HG03469 (cell line): ENCODE measurements at regions not wholly inside any gene's neighbourhood (a gene's known extent, or its start where the extent isn't known, plus 50 kb on each side); places are given as distances from the start of the nearest gene placed in this dataset.

Experiments used
- ATAC-seq: cut with Tn5 transposase; IDR thresholded peaks from one replicate; pipeline ENCODE4 v1.9.1; 2021; ENCODE audit warnings: mild to moderate bottlenecking, moderate library complexity, moderate number of reproducible peaks; ENCODE audit not compliant: unreplicated experiment

DNA sequence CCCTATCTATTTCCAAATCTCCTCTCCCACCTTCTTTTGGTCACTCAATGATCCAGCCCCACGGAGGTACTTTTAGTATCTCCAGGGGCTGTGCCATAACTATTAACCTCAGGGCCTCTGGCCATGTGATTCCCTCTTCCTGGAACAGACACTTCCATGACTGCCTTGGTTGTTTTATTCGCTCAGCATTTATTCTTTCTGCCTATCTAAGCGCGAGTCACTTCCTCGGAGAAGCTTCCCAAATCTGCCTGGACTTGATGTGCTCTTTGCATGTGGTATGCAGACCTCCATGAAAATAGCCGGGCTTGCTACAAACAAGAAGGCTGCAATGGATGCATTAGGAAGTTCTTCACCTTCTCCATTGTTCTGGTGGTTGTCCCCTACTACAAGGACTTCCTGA, 939.0 kb upstream of the TMEM132C start:
- no peak for ATAC-seq

DNA sequence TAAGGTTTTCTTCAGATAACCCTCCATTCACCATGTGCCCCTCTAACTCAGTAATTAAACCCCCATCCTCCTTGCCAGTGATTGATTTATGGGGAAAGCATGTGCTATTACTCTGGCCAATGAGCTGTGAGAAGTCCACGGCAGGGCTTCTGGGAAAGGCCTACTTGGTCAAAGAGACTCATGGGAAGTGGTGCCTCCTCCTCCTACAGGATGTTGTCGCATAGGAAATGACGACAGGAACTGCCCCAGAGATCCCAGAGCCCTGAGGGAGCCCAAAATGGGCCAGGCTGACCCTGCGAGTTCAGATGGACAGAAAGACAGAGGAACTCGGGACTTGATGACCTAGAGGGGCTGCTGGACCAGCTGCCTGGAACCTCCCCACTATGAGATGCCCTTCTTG, 938.1 kb upstream of the TMEM132C start:
- ATAC-seq: no peak

DNA sequence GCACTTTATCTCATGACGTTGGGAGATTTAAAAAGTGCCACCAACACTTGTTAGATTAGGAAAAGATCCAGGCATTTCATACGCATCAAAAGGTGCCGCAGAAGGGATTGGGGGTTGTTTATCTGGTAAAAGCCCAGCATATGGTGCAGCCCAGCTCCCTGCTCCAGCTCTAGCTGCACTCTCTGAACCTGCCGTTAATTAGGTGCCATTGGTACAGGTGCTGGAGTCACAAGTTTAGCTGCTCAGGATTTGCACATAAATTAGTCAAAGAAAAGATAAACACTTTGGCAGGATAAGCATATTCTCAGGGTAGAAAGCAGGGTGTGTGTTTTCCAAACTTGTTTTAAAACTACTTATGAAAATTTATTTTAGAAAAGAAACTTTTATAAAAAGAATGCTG, 932.6 kb upstream of the TMEM132C start:
- ATAC-seq: no peak

DNA sequence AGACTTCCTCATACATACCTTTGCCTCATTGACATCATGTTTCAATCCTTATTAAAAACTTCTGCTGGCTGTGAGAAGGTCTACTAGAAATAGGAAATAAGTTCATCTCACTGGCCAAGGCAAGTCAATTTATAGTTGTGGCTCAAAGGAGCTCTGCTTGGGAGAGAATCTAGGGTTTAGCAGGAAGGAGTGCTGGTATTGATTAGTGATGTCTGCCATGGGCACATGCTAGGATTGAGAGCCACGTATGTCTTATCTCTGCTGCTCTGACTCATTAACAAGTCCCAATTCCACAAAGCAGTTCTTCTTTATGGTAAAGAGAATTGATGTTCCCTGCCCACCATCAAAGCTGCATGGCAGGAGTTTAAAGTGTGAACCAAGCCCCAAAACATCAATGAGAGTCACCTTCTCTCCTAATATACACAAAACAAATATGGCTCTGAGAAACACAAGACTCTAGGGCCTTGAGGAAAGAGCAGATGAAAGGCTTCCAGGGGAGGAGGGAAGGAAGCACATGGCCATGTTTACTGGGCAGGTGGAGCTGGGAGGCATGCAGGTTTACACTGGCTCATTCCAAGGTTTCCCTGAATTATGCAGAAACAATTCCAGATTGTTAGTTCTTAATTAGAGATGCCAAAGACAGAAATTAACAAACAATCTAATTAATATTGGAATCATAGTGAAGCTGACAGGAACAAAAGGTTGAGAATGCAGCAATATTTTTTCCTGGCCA, 931.9 kb upstream of the TMEM132C start:
- ATAC-seq: no peak

DNA sequence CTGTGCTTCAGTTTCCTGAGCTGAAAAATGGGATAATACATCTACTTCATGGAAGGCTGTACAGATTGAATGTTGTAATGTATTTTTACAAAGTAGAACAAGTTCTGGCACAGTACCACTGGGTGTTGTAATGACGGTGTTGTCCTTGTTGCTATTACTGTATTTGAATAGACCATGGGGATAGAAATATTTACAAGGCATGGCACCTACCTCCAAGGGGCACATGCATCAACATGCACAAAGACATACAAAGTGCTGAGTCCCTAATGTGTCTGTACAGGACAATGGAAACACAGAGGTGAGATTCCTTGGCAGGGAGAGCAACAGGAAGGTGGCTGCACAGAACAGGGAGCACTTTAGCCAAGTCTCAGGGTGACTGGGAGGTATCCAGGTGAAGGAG, 930.6 kb upstream of the TMEM132C start:
- ATAC-seq: no peak

DNA sequence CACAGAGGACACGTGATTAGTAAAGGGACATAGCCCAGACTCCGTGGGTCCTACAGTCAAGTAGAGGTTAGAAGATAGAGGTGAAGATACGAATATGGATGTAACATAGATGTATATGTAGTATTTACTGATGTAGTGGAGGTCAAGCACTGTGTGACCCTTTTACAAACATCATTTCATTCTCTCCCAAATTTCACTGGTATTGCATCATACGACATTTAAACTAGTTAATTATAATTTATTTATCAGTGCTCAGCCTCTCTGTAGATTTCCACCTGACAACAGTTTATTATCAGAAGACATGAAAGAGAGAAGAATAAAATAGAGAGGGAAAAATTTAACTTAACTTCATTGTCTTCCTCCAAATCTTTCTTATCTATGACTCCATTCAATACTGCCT, 927.9 kb upstream of the TMEM132C start:
- ATAC-seq: no peak

DNA sequence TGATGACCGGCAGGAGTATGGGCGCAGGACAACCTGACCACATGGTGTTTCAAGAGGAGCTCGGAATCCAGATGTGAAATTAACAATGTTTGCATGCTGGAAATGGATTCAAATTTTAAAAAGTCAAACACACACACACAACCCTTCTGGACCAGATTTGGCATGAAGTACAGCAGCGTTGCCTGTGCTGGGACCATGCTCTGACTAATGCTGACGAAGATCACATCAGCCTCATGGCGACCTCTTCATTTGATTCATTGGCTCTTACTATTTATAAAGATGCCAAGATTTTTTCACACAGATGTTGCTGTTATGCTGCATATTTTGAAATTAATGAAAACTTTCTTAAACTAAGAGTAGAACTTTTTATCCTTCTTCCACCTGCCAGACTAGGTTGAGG, 926.6 kb upstream of the TMEM132C start:
- no peak for ATAC-seq

DNA sequence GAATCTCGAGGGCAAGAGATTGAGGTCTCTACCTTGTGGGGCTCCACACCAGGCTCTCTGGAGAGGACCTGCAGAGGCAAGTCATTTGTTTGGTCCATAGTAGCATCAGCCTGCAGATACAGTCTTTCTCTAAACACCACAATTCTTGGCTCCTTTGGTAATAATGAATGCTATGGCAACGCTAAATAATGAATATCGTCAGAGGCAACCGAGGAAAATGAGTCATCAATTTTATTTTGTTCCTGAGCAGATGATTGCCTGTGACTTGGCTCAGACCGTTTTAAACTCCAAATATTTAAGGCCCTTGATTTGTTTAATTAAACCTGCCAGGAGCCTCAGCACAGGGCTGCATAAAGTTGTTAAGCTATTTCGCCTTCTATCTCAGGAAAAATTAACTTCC, 924.1 kb upstream of the TMEM132C start:
- ATAC-seq: no peak

DNA sequence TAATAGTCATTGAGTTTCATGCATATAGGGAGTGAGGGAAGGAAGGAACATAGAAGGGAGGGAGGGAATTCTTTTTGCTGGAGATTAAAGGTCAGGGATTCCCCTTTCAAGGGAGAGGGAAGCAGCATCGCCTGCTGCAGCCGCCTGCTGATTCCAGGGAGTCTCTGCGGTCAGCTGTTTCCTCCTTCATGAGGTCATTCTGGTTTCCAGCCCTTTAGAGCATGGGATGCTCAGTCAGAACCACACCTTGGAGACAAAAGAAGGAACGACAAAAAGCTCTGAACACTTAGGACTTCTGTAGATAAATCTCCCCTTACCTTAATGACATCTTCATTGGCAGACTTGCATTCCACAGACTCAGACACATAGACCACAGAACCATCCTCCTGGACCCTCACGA, 923.0 kb upstream of the TMEM132C start:
- ATAC-seq: no peak

DNA sequence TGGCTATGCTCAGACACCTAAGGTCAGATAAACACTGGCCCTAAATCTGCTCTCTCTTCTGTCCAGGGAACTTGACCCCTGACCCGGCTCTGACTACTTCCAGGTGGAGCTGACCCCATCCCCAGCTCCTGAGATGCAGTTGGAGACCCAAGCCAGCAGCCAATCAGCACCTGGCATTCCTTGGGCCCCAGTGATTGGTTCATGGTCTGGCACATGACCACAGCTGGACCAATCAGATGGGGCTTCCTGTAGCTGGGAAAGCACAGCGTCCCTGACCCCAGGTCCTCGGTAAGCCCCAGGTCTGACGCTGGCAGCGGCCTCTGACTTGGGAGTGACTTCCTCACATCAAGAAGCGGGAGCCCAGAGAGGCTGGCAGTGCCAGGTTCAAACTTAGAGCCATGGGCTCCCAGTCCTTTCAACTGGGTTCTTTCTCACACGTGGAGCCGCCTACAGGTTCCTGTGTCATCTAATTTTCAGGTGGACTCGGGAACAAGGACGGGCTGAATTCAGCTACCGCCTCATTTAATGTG, 915.4 kb upstream of the TMEM132C start:
- no peak for ATAC-seq

DNA sequence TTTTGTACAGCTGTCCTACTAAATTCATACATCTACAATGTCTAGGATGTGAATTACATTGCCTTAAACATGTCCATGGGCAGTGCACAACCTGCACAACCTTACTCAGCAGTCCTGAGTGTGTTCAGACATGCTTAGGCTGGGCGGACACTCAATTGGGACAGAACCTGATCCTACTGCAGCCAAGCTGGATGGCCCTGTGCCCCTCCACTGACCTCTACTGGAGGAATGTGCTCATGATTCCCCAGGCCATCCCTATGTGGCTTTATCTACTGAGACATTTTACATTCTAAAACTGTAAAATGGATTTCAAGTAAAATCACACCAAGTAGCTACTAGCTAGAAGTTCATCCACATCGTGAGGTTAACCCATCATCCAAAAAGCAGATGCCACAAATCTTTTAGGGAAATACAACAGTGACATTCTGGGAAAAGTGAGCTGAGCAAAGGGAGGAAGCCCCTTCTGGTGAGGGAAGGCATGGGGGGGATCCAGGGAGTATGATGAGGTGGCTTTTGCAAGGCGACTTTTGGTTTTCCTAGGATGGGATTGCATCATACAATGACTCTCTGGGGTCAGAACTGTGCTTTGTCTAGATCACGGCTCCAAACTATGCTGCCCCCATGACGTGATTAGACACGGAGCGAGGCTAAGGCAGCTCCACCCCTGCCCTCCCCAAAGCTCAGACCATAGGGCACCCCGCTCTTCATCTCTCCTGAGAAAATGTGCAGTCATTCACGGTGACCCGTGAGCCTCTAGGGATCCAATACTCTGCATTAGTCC, 911.7 kb upstream of the TMEM132C start:
- ATAC-seq: no peak

DNA sequence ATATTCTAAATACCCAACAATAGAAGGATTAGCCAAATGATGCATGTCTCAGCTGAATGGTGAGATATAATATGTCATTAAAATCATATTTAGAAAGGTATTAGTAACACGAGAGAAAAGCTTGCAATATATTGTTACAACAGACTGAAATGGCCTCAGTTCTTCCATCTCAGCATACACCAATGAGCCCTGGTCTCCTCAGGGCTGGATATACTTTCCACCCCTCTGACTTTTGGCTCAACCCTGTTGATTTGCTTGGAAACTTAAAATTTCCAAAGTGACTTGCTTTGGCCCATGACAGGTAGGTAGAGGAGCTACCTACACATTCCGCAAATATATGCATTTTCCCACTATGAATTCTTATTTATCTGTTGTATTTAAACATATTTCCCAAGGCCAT, 908.1 kb upstream of the TMEM132C start:
- no peak for ATAC-seq

DNA sequence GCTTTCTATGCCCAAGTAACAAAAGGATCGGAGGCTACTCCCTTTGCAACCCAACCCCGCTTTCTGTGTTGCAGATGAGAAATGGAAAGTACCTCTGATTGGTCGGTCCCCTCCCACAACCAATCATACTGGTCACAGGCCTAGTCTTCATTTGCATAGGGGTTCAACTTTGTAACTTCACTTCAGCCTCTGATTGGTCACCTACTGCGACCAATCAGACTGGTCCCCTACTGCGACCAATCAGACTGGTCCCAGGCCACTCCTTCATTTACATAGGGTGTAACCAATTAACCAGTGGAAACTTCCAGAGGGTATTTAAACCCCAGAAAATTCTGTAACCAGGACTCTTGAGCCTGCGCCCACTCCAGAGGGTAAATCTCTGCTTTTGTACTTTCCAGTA, 906.4 kb upstream of the TMEM132C start:
- ATAC-seq: no peak

DNA sequence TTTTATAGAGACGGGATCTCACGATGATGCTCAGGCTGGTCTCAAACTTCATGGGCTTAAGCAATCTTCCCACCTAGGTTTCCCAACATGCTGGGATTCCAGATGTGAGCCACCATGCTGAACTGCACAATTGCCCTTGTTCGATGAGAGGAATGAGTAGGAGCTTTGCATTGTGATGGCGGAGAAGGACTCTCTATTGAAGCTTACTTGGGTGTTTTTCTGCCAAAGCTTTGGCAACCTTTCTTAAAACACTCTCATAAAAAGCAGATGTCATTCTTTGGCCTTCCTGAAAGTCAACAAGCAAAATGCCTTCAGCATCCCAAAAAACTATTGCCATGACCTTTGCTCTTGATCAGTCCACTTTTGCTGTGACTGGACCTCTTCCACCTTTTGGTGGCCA, 904.8 kb upstream of the TMEM132C start:
- no peak for ATAC-seq

DNA sequence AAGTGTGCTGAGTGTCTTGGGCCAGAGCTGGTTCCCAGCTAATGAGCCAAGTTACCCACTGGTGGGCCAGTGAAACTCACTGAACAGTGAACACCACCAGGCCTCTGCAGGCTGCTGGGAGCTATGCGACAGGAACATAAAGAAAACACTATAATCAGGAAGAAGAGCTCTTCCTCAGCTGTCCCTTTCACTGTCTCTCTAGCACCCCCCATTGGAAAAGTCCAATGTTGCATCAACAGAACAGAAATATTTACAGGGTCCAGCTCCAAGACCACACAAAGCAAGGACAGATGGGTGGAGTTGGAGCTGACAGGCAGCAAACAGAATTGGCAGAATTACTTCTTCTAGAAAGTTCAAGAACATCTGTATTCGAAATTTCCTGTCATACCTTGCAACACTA, 903.6 kb upstream of the TMEM132C start:
- ATAC-seq: no peak

DNA sequence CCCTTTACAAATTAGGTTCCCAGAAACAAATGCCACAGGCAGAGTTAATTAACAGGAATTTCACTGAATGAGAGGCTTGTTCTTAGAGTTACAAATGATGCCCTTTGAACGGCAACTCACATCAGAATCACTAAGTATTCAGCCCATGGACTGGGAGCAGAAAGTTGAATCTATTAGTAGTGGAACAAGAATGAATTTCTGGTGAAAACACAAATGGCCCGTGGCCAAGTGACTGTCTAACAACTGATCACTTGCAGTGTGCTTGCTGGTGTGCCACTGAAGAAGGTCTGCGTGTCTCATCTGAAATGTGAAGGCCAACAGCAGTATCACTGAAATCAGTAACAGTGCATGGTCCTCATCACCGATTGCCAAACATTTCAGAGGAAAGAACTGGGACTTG, 893.4 kb upstream of the TMEM132C start:
- no peak for ATAC-seq

DNA sequence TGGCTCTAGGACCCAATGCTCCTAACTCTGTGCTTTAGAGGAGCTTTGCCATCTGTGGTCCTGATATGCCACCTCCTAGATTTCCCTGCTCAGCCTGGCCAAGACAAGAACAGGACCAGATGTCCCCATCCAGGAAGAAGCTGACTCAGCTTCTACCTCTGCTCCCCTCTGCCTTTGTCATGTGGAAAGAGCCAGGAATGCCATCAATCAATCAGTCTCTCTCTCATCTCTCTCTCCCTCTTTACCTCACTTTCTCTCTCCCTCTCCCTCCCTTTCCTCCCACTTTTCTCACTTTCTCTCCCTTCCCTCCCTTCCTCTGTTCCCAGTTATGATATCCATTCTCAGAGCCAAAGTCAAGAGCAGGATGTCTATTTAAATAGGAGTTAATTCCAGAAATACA, 892.5 kb upstream of the TMEM132C start:
- no peak for ATAC-seq

DNA sequence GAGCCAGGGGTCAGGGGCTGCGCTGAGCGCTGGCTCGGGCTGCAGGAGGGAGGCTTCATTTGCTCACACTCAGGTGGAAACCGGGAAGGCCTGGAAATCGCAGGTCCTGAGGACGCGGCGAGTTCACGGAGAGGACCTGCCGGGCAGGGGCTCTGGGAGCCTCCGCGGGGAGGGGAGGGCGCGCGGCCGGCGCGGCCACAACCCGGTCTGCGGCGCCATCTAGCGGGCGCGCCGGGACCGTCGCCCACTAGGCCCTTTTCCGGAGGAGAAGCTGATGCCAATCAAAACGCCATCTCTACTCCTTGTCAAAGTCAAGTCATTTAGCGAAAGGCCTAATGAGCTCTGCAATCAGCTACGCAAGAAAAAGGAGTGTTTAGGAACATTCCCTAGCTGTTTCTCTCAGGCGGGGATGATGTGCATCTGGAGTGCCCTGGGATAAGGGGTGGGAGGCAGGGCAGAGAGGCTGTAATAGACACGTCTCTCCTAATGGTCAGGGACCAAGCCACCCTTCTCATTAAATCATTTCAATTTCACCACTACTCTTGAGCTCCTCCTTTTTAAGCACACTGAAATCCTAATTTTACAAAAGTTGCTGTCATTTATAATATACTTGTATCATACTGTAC, 885.8 kb upstream of the TMEM132C start:
- peak; percentile 64 for ATAC-seq

DNA sequence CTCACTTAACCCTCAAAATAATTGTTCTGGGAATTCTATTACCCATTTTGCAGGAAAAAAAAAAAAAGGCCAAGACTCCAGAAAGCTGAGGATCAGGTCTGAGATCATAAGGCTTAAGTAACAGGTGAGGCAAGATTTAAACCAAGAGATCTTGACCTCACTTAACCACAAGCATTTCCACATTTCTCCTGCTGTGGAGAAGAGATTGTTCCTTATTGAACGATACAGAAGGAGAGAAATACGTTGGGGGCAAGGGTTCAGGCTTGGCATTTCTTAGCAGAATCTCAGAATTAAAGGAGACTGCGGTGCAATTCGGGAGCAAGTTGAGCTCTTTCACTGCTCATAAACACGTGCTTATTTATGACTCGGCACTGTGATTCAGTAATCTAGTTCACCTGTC, 885.3 kb upstream of the TMEM132C start:
- no peak for ATAC-seq

DNA sequence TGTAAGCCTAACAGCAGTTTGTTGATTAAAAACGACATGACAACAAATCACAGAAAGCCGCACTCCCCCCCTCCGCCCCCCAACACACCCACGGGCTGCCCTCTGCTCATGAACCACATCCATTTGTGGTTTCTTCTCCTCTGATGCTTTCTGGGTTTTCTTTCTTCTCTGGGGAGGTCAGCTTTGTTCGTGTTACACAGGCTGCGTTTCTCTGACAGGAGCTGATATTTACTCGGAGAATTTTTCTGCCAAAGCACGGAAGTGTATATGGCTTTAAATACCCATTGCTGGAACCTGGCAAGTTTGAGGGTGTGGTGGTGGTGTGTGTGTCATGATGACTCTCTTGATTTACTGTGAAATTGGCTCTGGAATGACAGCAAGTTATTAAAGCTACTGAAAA, 883.7 kb upstream of the TMEM132C start:
- ATAC-seq: no peak

DNA sequence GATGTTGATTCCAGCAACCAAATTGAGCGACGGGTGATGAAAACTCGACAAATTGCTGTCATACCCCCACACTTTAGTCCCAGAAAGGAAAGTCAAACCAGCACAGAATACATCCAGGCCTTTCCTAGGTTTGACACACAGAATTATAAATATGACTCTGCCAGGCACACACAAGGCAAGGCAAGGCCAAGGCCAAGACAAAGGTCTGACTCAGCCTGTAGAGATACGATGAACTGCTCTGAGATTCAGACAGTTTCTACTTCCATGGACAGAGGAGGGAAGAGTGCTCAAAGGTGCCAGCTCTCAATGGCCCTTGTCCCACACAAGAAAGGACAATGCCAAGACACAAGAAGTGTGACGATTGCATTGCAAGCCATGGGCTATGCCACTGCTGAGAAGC, 880.2 kb upstream of the TMEM132C start:
- ATAC-seq: no peak

DNA sequence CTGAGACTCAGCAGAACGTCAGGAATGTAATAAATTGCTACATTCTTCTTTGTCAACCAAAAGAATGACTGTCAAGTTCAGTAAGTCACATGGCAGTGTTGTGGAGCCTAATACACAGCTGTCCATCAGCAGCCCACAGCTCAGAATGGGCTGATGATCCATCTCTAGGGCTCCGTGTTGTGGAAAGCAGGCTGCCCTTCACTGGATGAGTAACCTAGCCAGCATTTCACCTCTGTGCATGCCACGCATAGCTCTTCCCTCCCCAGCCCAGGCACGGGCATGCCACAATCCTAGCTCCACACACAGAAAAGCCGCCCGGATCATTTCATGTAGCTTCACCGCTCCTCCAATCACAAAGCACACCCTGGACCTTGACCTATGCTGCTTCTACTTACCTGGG, 878.0 kb upstream of the TMEM132C start:
- ATAC-seq: no peak
